ENCODE measurements at regions not wholly inside any gene's neighbourhood (a gene's known extent, or its start where the extent isn't known, plus 50 kb on each side); places are given as distances from the start of the nearest gene placed in this dataset.

DNA sequence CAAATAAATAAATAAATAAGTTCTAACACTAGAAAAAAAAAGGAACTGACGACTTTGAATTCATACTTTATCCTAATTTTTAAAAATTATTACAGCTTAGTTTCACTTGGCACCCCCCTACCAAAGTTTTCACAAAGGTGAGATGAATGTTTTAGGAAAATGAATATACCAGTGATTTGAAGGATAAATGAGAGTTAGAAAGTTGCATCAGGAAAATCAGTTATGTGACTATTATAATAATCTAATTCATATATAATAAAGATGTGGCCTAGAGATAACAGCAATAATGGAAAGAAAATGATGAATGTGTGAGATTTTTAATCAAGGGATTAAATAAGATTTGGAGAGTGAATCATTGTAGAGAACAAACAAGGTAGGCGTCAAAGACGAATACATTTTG lies 103.0 kb upstream of the RAP1B start:
- TF ChIP-seq SUZ12 (IDR thresholded peaks at IDR 0.05) (no peak), CTBP1 (IDR thresholded peaks at IDR 0.05; ENCODE audit: borderline replicate concordance) (no peak), SP1 (IDR thresholded peaks at IDR 0.05) (no peak), FOXA1 (IDR thresholded peaks at IDR 0.05) (no peak), ELF4 (IDR thresholded peaks at IDR 0.05) (no peak), NFRKB (IDR thresholded peaks at IDR 0.05) (no peak), BHLHE40 (IDR thresholded peaks at IDR 0.05; ENCODE audit: borderline replicate concordance) (no peak), FOXM1 (IDR thresholded peaks at IDR 0.05; ENCODE audit: borderline replicate concordance) (no peak), ZNF384 (IDR thresholded peaks at IDR 0.05) (no peak), FOXK2 (IDR thresholded peaks at IDR 0.05) (no peak)
- TF ChIP-seq, protein P1, sequence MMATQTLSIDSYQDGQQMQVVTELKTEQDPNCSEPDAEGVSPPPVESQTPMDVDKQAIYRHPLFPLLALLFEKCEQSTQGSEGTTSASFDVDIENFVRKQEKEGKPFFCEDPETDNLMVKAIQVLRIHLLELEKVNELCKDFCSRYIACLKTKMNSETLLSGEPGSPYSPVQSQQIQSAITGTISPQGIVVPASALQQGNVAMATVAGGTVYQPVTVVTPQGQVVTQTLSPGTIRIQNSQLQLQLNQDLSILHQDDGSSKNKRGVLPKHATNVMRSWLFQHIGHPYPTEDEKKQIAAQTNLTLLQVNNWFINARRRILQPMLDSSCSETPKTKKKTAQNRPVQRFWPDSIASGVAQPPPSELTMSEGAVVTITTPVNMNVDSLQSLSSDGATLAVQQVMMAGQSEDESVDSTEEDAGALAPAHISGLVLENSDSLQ (IDR thresholded peaks at IDR 0.05), result no peak
